MM.1S (cell line): ENCODE measurements at regions not wholly inside any gene's neighbourhood (a gene's known extent, or its start where the extent isn't known, plus 50 kb on each side); places are given as distances from the start of the nearest gene placed in this dataset.

Experiments used
- DNase-seq: peaks from one replicate; pipeline ENCODE4 v3.0.0-alpha.2; 2015
- H2AFZ ChIP-seq: fragments of 300-600 bp; sonication (generic); 2 replicates; pipeline ENCODE4 v1.6.0; 2016; ENCODE audit warnings: antibody characterized with exemption, low read length
- H3F3A ChIP-seq: fragments of 300-600 bp; sonication (generic); 2 replicates; pipeline ENCODE4 v1.6.1; 2016; ENCODE audit warnings: mild to moderate bottlenecking, antibody characterized with exemption, low read length, moderate library complexity, mixed read lengths; ENCODE audit not compliant: insufficient read depth
- H3K27ac ChIP-seq: fragments of 300-600 bp; sonication (generic); 2 replicates; pipeline ENCODE4 v1.5.1; 2016; ENCODE audit warnings: mild to moderate bottlenecking, low read length
- H3K27me3 ChIP-seq: fragments of 300-600 bp; sonication (generic); replicated peaks from 2 replicates; pipeline ENCODE4 v1.6.0; 2016; ENCODE audit warnings: low read length; ENCODE audit not compliant: insufficient read depth
- H3K36me3 ChIP-seq: fragments of 300-600 bp; sonication (generic); replicated peaks from 2 replicates; pipeline ENCODE4 v1.6.1; 2016; ENCODE audit warnings: mild to moderate bottlenecking, low read length, mixed read lengths; ENCODE audit not compliant: insufficient read depth
- H3K4me1 ChIP-seq: fragments of 300-600 bp; sonication (generic); 2 replicates; pipeline ENCODE4 v1.6.1; 2016; ENCODE audit warnings: low read length, mixed read lengths
- H3K4me2 ChIP-seq: fragments of 300-600 bp; sonication (generic); 2 replicates; pipeline ENCODE4 v1.6.0; 2016; ENCODE audit warnings: low read depth, low read length
- H3K4me3 ChIP-seq: fragments of 300-600 bp; sonication (generic); 2 replicates; pipeline ENCODE4 v1.5.1; 2016; ENCODE audit warnings: low read length, mixed read lengths
- H3K79me2 ChIP-seq: fragments of 300-600 bp; sonication (generic); 2 replicates; pipeline ENCODE4 v1.6.1; 2016; ENCODE audit warnings: mixed run types, low read length, mixed read lengths
- H3K9ac ChIP-seq: fragments of 300-600 bp; sonication (generic); 2 replicates; pipeline ENCODE4 v1.6.1; 2016; ENCODE audit warnings: low read length, mixed read lengths
- H3K9me2 ChIP-seq: fragments of 300-600 bp; sonication (generic); replicated peaks from 2 replicates; pipeline ENCODE4 v1.6.1; 2016; ENCODE audit warnings: mild to moderate bottlenecking, low read length, mixed read lengths; ENCODE audit not compliant: insufficient read depth
- H3K9me3 ChIP-seq: fragments of 300-600 bp; sonication (generic); replicated peaks from 2 replicates; pipeline ENCODE4 v1.6.1; 2016; ENCODE audit warnings: mild to moderate bottlenecking, low read length, mixed read lengths; ENCODE audit not compliant: insufficient read depth
- H4K20me1 ChIP-seq: fragments of 300-600 bp; sonication (generic); 2 replicates; pipeline ENCODE4 v1.6.1; 2016; ENCODE audit warnings: mild to moderate bottlenecking, low read length, moderate library complexity, mixed read lengths; ENCODE audit not compliant: insufficient read depth
- CTCF ChIP-seq: fragments of 300-600 bp; sonication (generic); IDR thresholded peaks from 2 replicates; pipeline ENCODE4 v1.5.1; 2016; ENCODE audit warnings: antibody characterized with exemption, low read length, mixed read lengths
- EZH2 ChIP-seq: fragments of 300-600 bp; sonication (generic); optimal IDR thresholded peaks from 2 replicates; pipeline ENCODE3; 2017; ENCODE audit warnings: low read depth, mild to moderate bottlenecking, antibody characterized with exemption, low read length, mixed read lengths
- EZH2phosphoT487 ChIP-seq: fragments of 300-600 bp; sonication (generic); IDR thresholded peaks from 2 replicates; pipeline ENCODE4 v1.6.1; 2018; ENCODE audit warnings: antibody characterized with exemption, low read length

DNA sequence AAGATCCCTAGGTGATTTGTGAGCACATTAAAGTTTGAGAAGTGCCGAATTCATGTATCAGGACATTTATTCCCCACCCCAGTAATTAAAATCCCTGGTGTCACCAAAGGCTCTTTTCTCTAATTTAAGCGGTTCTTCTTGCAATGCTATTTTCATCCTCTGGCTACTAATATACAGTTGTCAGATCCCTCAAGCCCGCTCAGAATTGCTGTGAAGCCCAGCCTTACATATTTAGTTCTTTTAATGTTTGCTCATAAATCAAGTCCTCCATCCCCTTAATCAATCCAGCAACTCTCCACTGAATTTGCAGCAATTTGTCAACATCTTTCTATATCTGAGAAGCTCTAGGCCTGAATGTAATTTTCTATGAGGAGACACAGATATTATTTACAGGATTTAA is 437.9 kb downstream of the PIK3C3 start:
- no peaks in the 10 kb centered on the region for H3F3A ChIP-seq
- no peak for DNase-seq
- no peaks in the 10 kb centered on the region for H4K20me1 ChIP-seq
- H3K4me1 ChIP-seq = no peaks in the 10 kb centered on the region
- H3K4me3 ChIP-seq = no peak overlapping the region
- H3K27me3 ChIP-seq = no peaks in the 10 kb centered on the region
- no peaks in the 10 kb centered on the region for H3K79me2 ChIP-seq
- H3K9me2 ChIP-seq = no peaks in the 10 kb centered on the region
- no peaks in the 10 kb centered on the region for H3K36me3 ChIP-seq
- no peak overlapping the region for H2AFZ ChIP-seq
- TF ChIP-seq EZH2phosphoT487 = no peak
- TF ChIP-seq EZH2 = no peak
- TF ChIP-seq CTCF = no peak
- H3K4me2 ChIP-seq = no peak overlapping the region
- H3K9ac ChIP-seq = no peak overlapping the region
- no peak overlapping the region for H3K27ac ChIP-seq
- H3K9me3 ChIP-seq = no peaks in the 10 kb centered on the region

DNA sequence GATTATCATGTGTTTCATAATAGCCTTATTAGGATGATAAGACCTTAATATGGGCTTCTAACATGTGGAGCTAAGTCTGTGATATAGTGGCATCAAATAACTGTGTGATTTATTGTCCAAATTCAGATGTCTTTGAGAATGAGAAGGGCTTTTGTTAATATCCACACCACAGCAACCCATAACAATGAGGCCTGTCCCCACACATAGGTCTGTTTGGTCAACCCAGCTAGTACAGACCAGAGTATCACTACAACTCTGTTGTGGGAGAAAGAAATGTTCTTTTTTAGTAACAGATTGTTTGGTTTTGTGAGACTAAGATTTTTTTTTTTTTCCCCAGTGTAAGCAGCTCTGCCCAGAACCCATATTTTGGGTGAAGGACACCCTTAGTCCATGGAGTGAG is 439.2 kb downstream of the PIK3C3 start:
- Histone ChIP-seq H3K4me1 (no peaks in the 10 kb centered on the region), H3K4me3 (no peak overlapping the region), H3K27me3 (no peaks in the 10 kb centered on the region), H2AFZ (no peak overlapping the region), H3K9me3 (no peaks in the 10 kb centered on the region), H4K20me1 (no peaks in the 10 kb centered on the region), H3K9me2 (no peaks in the 10 kb centered on the region), H3K4me2 (no peak overlapping the region), H3K27ac (no peak overlapping the region), H3K36me3 (no peaks in the 10 kb centered on the region), H3K79me2 (no peaks in the 10 kb centered on the region), H3K9ac (no peak overlapping the region), H3F3A (no peaks in the 10 kb centered on the region)
- TF ChIP-seq CTCF (no peak), EZH2phosphoT487 (no peak), EZH2 (no peak)
- DNase-seq = no peak

GRCh38 chr18:42401131-42401673 is 446.2 kb downstream of the PIK3C3 start:
- no peaks in the 10 kb centered on the region for H3K9me2 ChIP-seq
- H4K20me1 ChIP-seq = no peaks in the 10 kb centered on the region
- H3K4me3 ChIP-seq = no peak overlapping the region
- no peak overlapping the region for H2AFZ ChIP-seq
- H3K27me3 ChIP-seq = no peaks in the 10 kb centered on the region
- TF ChIP-seq CTCF = no peak
- TF ChIP-seq EZH2 = no peak
- TF ChIP-seq EZH2phosphoT487 = no peak
- no peak overlapping the region for H3K9ac ChIP-seq
- no peaks in the 10 kb centered on the region for H3K9me3 ChIP-seq
- no peak for DNase-seq
- H3K4me2 ChIP-seq = no peak overlapping the region
- no peaks in the 10 kb centered on the region for H3K36me3 ChIP-seq
- H3K79me2 ChIP-seq = no peaks in the 10 kb centered on the region
- H3K27ac ChIP-seq = no peak overlapping the region
- H3K4me1 ChIP-seq = no peaks in the 10 kb centered on the region
- no peaks in the 10 kb centered on the region for H3F3A ChIP-seq
